ENCODE measurements at regions not wholly inside any gene's neighbourhood (a gene's known extent, or its start where the extent isn't known, plus 50 kb on each side); places are given as distances from the start of the nearest gene placed in this dataset.

GRCh38 chr2:12415536-12415935, 301.2 kb upstream of the TRIB2 start:
- WGBS, 4 donors: 95 to 98% (median 96%) methylated on average over 3 of the region's 3 CpGs
- Histone ChIP-seq H3K27ac (no peak overlapping the region), H3K9me3 (peaks cover 0 to 18% (median 0%) of the 10 kb centered on the region in 12 donors), H3K36me3 (no peaks in the 10 kb centered on the region), H3K4me3 (no peak overlapping the region), H3K27me3 (no peaks in the 10 kb centered on the region), H3K4me1 (peaks cover 0 to 19% (median 0%) of the 10 kb centered on the region in 12 donors)
- DNase-seq (no peak), ATAC-seq (no peak)
- no peak for TF ChIP-seq CTCF (IDR thresholded peaks at IDR 0.05)
- no peak for TF ChIP-seq POLR2A (IDR thresholded peaks at IDR 0.05)
- intact Hi-C loops (cut with DNase I): loop anchor here in 8 of 10 donors (5.0 to 10.0 kb wide), 9 partner anchors 297 to 592 kb away; partner anchors contain the start of gene TRIB2 (in 4 of the 8)

GRCh38 chr2:12416600-12416999, 300.1 kb upstream of the TRIB2 start:
- H3K27ac ChIP-seq: no peak overlapping the region
- H3K4me1 ChIP-seq: peaks cover 0 to 19% (median 0%) of the 10 kb centered on the region in 12 donors
- TF ChIP-seq POLR2A (IDR thresholded peaks at IDR 0.05): no peak
- TF ChIP-seq CTCF (IDR thresholded peaks at IDR 0.05): peak; percentile 37 to 68 (median 54)
- H3K9me3 ChIP-seq: peaks cover 0 to 10% (median 0%) of the 10 kb centered on the region in 12 donors
- DNase-seq: peak in 4 of 5 donors; percentile 33 to 68 (median 54)
- 62 to 71% (median 67%) methylated on average over 6 of the region's 6 CpGs for WGBS, 4 donors
- H3K36me3 ChIP-seq: no peaks in the 10 kb centered on the region
- H3K4me3 ChIP-seq: no peak overlapping the region
- no peaks in the 10 kb centered on the region for H3K27me3 ChIP-seq
- peak in 2 of 4 donors; percentile 20 to 58 for ATAC-seq
- intact Hi-C loops (cut with DNase I): loop anchor here in 8 of 10 donors (2.0 to 10.0 kb wide), 10 partner anchors 296 to 591 kb away; partner anchors contain the start of gene TRIB2 (in 7 of the 8)

- WGBS, 4 donors: 76 to 84% (median 78%) methylated on average over 6 of the region's 6 CpGs
- no peak for DNase-seq
- intact Hi-C loops (cut with DNase I): loop anchor here in 8 of 10 donors (2.0 to 10.0 kb wide), 10 partner anchors 295 to 590 kb away; partner anchors contain the start of gene TRIB2 (in 7 of the 8)
Measured at GRCh38 chr2:12417786-12418185, 298.9 kb upstream of the TRIB2 start.

More at GRCh38 chr2:12417786-12418185, 298.9 kb upstream of the TRIB2 start:
- no peaks in the 10 kb centered on the region for H3K27me3 ChIP-seq
- no peaks in the 10 kb centered on the region for H3K36me3 ChIP-seq
- peaks cover 0 to 12% (median 0%) of the 10 kb centered on the region in 12 donors for H3K4me1 ChIP-seq
- TF ChIP-seq CTCF (IDR thresholded peaks at IDR 0.05) (no peak), POLR2A (IDR thresholded peaks at IDR 0.05) (no peak)
- no peak overlapping the region for H3K27ac ChIP-seq
- no peak for ATAC-seq
- peaks cover 0 to 4% (median 0%) of the 10 kb centered on the region in 12 donors for H3K9me3 ChIP-seq
- no peak overlapping the region for H3K4me3 ChIP-seq
